ENCODE measurements at regions not wholly inside any gene's neighbourhood (a gene's known extent, or its start where the extent isn't known, plus 50 kb on each side); places are given as distances from the start of the nearest gene placed in this dataset.
A peak's percentile ranks its signal among the peaks of the same experiment; 100 is the strongest.
"Not testable (repeated sequence)": the region's sequence is repeated elsewhere in the genome, so short reads cannot be mapped to it uniquely, and the experiment has no call there.

- Histone ChIP-seq H3K4me3 (no peak overlapping the region), H3K36me3 (no peaks in the 10 kb centered on the region), H3K27ac (no peak overlapping the region), H3K4me1 (no peaks in the 10 kb centered on the region), H3K27me3 (no peaks in the 10 kb centered on the region), H3K9me3 (peaks cover 0 to 10% (median 0%) of the 10 kb centered on the region in 11 donors)
- no peak for ATAC-seq
- DNase-seq, result no peak
- 66 to 87% methylated on average over 3 of the region's 3 CpGs for WGBS, 2 donors
- intact Hi-C loops (cut with DNase I), result loop anchor here in 1 of 10 donors (10.0 kb wide), 1 partner anchor 56 kb away; no protein-coding TSS in a partner anchor
- TF ChIP-seq CTCF (IDR thresholded peaks at IDR 0.05), result no peak
Observed at GRCh38 chr13:67389171-67389570, 159.0 kb upstream of the PCDH9 start.

- H3K27ac ChIP-seq, H3K27me3 ChIP-seq, H3K4me1 ChIP-seq, H3K9me3 ChIP-seq, DNase-seq, H3K4me3 ChIP-seq, H3K36me3 ChIP-seq, ATAC-seq: not testable (repeated sequence)
- WGBS, 2 donors, result 69 to 74% methylated on average over 7 of the region's 7 CpGs
- intact Hi-C loops (cut with DNase I), result loop anchor here in 1 of 10 donors (10.0 kb wide), 1 partner anchor 62 kb away; no protein-coding TSS in a partner anchor
Observed at GRCh38 chr13:67383109-67383757, 153.1 kb upstream of the PCDH9 start.

GRCh38 chr13:67377919-67378318 lies 147.8 kb upstream of the PCDH9 start:
- peaks cover 0 to 4% (median 0%) of the 10 kb centered on the region in 11 donors for H3K9me3 ChIP-seq
- 80 to 94% methylated on average over 1 of the region's 1 CpG for WGBS, 2 donors
- intact Hi-C loops (cut with DNase I), result no loop called here
- no peaks in the 10 kb centered on the region for H3K36me3 ChIP-seq
- H3K27me3 ChIP-seq, result no peaks in the 10 kb centered on the region
- ATAC-seq (no peak), DNase-seq (no peak)
- TF ChIP-seq CTCF (IDR thresholded peaks at IDR 0.05), result no peak
- H3K4me3 ChIP-seq, result no peak overlapping the region
- H3K27ac ChIP-seq, result no peak overlapping the region
- no peaks in the 10 kb centered on the region for H3K4me1 ChIP-seq

GRCh38 chr13:67374391-67374790 lies 144.3 kb upstream of the PCDH9 start:
- intact Hi-C loops (cut with DNase I), result no loop called here
- no peaks in the 10 kb centered on the region for H3K36me3 ChIP-seq
- no peak for DNase-seq
- 52 to 59% methylated on average over 1 of the region's 1 CpG for WGBS, 2 donors
- peaks cover 0 to 4% (median 0%) of the 10 kb centered on the region in 11 donors for H3K9me3 ChIP-seq
- TF ChIP-seq CTCF (IDR thresholded peaks at IDR 0.05), result no peak
- no peak for ATAC-seq
- H3K27ac ChIP-seq, result no peak overlapping the region
- H3K4me3 ChIP-seq, result no peak overlapping the region
- H3K4me1 ChIP-seq, result no peaks in the 10 kb centered on the region
- no peaks in the 10 kb centered on the region for H3K27me3 ChIP-seq

- ATAC-seq, result peak in 1 of 8 donors; percentile 48
- WGBS, 2 donors, result 33 to 42% methylated on average over 1 of the region's 1 CpG
Observed at GRCh38 chr13:67372868-67373464, 142.8 kb upstream of the PCDH9 start.

More at GRCh38 chr13:67372868-67373464, 142.8 kb upstream of the PCDH9 start:
- Histone ChIP-seq H3K27ac (no peak overlapping the region), H3K27me3 (no peaks in the 10 kb centered on the region), H3K4me3 (no peak overlapping the region), H3K36me3 (no peaks in the 10 kb centered on the region), H3K9me3 (peaks cover 0 to 4% (median 0%) of the 10 kb centered on the region in 11 donors), H3K4me1 (no peaks in the 10 kb centered on the region)
- DNase-seq, result no peak
- no peak for TF ChIP-seq CTCF (IDR thresholded peaks at IDR 0.05)
- intact Hi-C loops (cut with DNase I), result no loop called here

Data from heart right ventricle (tissue), 16 donors.